GM19468 (cell line): ENCODE measurements at regions not wholly inside any gene's neighbourhood (a gene's known extent, or its start where the extent isn't known, plus 50 kb on each side); places are given as distances from the start of the nearest gene placed in this dataset.

Source experiments
- ATAC-seq: cut with Tn5 transposase; IDR thresholded peaks from one replicate; pipeline ENCODE4 v1.9.1; 2021; ENCODE audit warnings: mild to moderate bottlenecking, moderate library complexity, moderate number of reproducible peaks; ENCODE audit not compliant: unreplicated experiment; ENCODE audit errors: extremely low read depth

- ATAC-seq: no peak
Observed at GRCh38 chr2:122421775-122422174, 666.3 kb downstream of the TSN start.

- ATAC-seq: no peak
Observed at GRCh38 chr2:122422384-122422991, 667.0 kb downstream of the TSN start.

- ATAC-seq: no peak
Observed at GRCh38 chr2:122423934-122424333, 668.5 kb downstream of the TSN start.

GRCh38 chr2:122433123-122433754, 677.8 kb downstream of the TSN start:
- no peak for ATAC-seq

- ATAC-seq: no peak
Observed at GRCh38 chr2:122445003-122445402, 689.6 kb downstream of the TSN start.

GRCh38 chr2:122446761-122447160, 691.3 kb downstream of the TSN start:
- no peak for ATAC-seq

- no peak for ATAC-seq
Observed at GRCh38 chr2:122447237-122447636, 691.8 kb downstream of the TSN start.

GRCh38 chr2:122451040-122451439, 695.6 kb downstream of the TSN start:
- ATAC-seq: no peak

GRCh38 chr2:122451697-122452096, 696.2 kb downstream of the TSN start:
- ATAC-seq: no peak

- ATAC-seq: no peak
Observed at GRCh38 chr2:122469147-122469546, 713.7 kb downstream of the TSN start.

GRCh38 chr2:122471753-122472152, 716.3 kb downstream of the TSN start:
- ATAC-seq: no peak

GRCh38 chr2:122478117-122478516, 722.7 kb downstream of the TSN start:
- ATAC-seq: no peak

- no peak for ATAC-seq
Observed at GRCh38 chr2:122478771-122479170, 723.3 kb downstream of the TSN start.

GRCh38 chr2:122480501-122481243, 725.2 kb downstream of the TSN start:
- ATAC-seq: no peak

- ATAC-seq: no peak
Observed at GRCh38 chr2:122481244-122481622, 725.8 kb downstream of the TSN start.

- no peak for ATAC-seq
Observed at GRCh38 chr2:122481717-122482116, 726.3 kb downstream of the TSN start.

GRCh38 chr2:122486086-122486485, 730.6 kb downstream of the TSN start:
- no peak for ATAC-seq

GRCh38 chr2:122486705-122487415, 731.4 kb downstream of the TSN start:
- no peak for ATAC-seq

GRCh38 chr2:122491011-122491410, 735.6 kb downstream of the TSN start:
- no peak for ATAC-seq

GRCh38 chr2:122500316-122501105, 745.1 kb downstream of the TSN start:
- no peak for ATAC-seq
